H9 (cell line): ENCODE measurements at regions not wholly inside any gene's neighbourhood (a gene's known extent, or its start where the extent isn't known, plus 50 kb on each side); places are given as distances from the start of the nearest gene placed in this dataset.
A peak's percentile ranks its signal among the peaks of the same experiment; 100 is the strongest.

Source experiments
- DNase-seq: peaks from one replicate; pipeline ENCODE4 v3.0.0-alpha.2; 2017
- H2AFZ ChIP-seq: one replicate; pipeline ENCODE4 v1.6.1; 2013; ENCODE audit warnings: mild to moderate bottlenecking, low read length, control low read depth, moderate library complexity
- H2AK5ac ChIP-seq: 2 replicates; pipeline ENCODE4 v1.6.1; 2013; ENCODE audit warnings: low read length, control low read depth, mixed read lengths; ENCODE audit not compliant: insufficient read length
- H2BK120ac ChIP-seq: one replicate; pipeline ENCODE4 v1.6.1; 2013; ENCODE audit warnings: low read depth, mild to moderate bottlenecking, low read length, control low read depth, inconsistent platforms; ENCODE audit not compliant: poor library complexity, severe bottlenecking
- H2BK12ac ChIP-seq: 2 replicates; pipeline ENCODE4 v1.6.1; 2013; ENCODE audit warnings: low read length, control low read depth, mixed read lengths, low read depth; ENCODE audit not compliant: insufficient read length
- H2BK15ac ChIP-seq: 2 replicates; pipeline ENCODE4 v1.6.1; 2013; ENCODE audit warnings: low read depth, low read length, control low read depth
- H2BK20ac ChIP-seq: one replicate; pipeline ENCODE4 v1.6.1; 2013; ENCODE audit warnings: low read depth, mild to moderate bottlenecking, low read length, control low read depth, inconsistent platforms; ENCODE audit not compliant: poor library complexity, severe bottlenecking
- H2BK5ac ChIP-seq: 2 replicates; pipeline ENCODE4 v1.6.1; 2013; ENCODE audit warnings: low read length, control low read depth, mixed read lengths; ENCODE audit not compliant: insufficient read length
- H3K14ac ChIP-seq: 2 replicates; pipeline ENCODE4 v1.6.1; 2013; ENCODE audit warnings: low read length, control low read depth; ENCODE audit not compliant: insufficient read depth
- H3K18ac ChIP-seq: 2 replicates; pipeline ENCODE4 v1.6.1; 2013; ENCODE audit warnings: low read depth, mild to moderate bottlenecking, mixed read lengths, low read length, control low read depth; ENCODE audit not compliant: insufficient read length
- H3K23ac ChIP-seq: 2 replicates; pipeline ENCODE4 v1.6.1; 2013; ENCODE audit warnings: low read length, control low read depth, mixed read lengths, low read depth; ENCODE audit not compliant: insufficient read length
- H3K23me2 ChIP-seq: 2 replicates; pipeline ENCODE4 v1.6.1; 2013; ENCODE audit warnings: low read depth, mild to moderate bottlenecking, mixed read lengths, low read length, control low read depth; ENCODE audit not compliant: insufficient read length, poor library complexity, severe bottlenecking
- H3K27ac ChIP-seq: 2 replicates; pipeline ENCODE4 v1.5.1; 2013; ENCODE audit warnings: low read length, control low read depth, mixed read lengths, low read depth; ENCODE audit not compliant: insufficient read length
- H3K27me3 ChIP-seq: 2 replicates; pipeline ENCODE4 v1.6.1; 2013; ENCODE audit warnings: low read length, control low read depth, inconsistent platforms; ENCODE audit not compliant: insufficient read depth
- H3K4ac ChIP-seq: 2 replicates; pipeline ENCODE4 v1.6.1; 2013; ENCODE audit warnings: low read depth, mild to moderate bottlenecking, control low read depth, inconsistent platforms, low read length, moderate library complexity
- H3K4me1 ChIP-seq: 2 replicates; pipeline ENCODE4 v1.6.1; 2013; ENCODE audit warnings: low read length, control low read depth, inconsistent platforms; ENCODE audit not compliant: insufficient read depth
- H3K4me2 ChIP-seq: 2 replicates; pipeline ENCODE4 v1.6.1; 2013; ENCODE audit warnings: low read length, control low read depth, mixed read lengths; ENCODE audit not compliant: insufficient read length, insufficient read depth
- H3K56ac ChIP-seq: 2 replicates; pipeline ENCODE4 v1.6.1; 2013; ENCODE audit warnings: low read depth, mild to moderate bottlenecking, mixed read lengths, low read length, control low read depth; ENCODE audit not compliant: insufficient read length
- H3K79me1 ChIP-seq: 2 replicates; pipeline ENCODE4 v1.6.1; 2013; ENCODE audit warnings: low read depth, mild to moderate bottlenecking, moderate library complexity, low read length, control low read depth, inconsistent platforms; ENCODE audit not compliant: insufficient read depth, poor library complexity, severe bottlenecking
- H3K79me2 ChIP-seq: 2 replicates; pipeline ENCODE4 v1.6.1; 2013; ENCODE audit warnings: low read length, control low read depth, inconsistent platforms; ENCODE audit not compliant: insufficient read depth
- H3K9ac ChIP-seq: 2 replicates; pipeline ENCODE4 v1.6.1; 2013; ENCODE audit warnings: low read length, control low read depth, mixed read lengths; ENCODE audit not compliant: insufficient read length; ENCODE audit errors: extremely low read depth
- H3K9me3 ChIP-seq: one replicate; pipeline ENCODE4 v1.6.1; 2013; ENCODE audit warnings: low read depth, low read length, inconsistent platforms; ENCODE audit not compliant: control insufficient read depth
- H3T11ph ChIP-seq: one replicate; pipeline ENCODE4 v1.6.1; 2013; ENCODE audit warnings: mild to moderate bottlenecking, low read length, control low read depth, inconsistent platforms
- H4K20me1 ChIP-seq: one replicate; pipeline ENCODE4 v1.6.1; 2013; ENCODE audit not compliant: control insufficient read depth, insufficient read length, insufficient read depth
- H4K5ac ChIP-seq: 2 replicates; pipeline ENCODE4 v1.6.1; 2013; ENCODE audit warnings: low read depth, mild to moderate bottlenecking, mixed read lengths, low read length, control low read depth; ENCODE audit not compliant: insufficient read length
- H4K8ac ChIP-seq: replicated peaks from 2 replicates; pipeline ENCODE4 v1.6.1; 2013; ENCODE audit warnings: low read length, control low read depth, mixed read lengths, low read depth; ENCODE audit not compliant: insufficient read length
- H4K91ac ChIP-seq: 2 replicates; pipeline ENCODE4 v1.6.1; 2013; ENCODE audit warnings: low read depth, mild to moderate bottlenecking, moderate library complexity, mixed read lengths, low read length, control low read depth; ENCODE audit not compliant: insufficient read length
- H3K27ac Mint-ChIP-seq, 3 experiments: 2 replicates in 2 of 3; 3 replicates in 1 of 3; pipeline ENCODE4 v1.8.0; 2020 to 2021; ENCODE audit warnings: mixed read lengths in 3 of 3, mild to moderate bottlenecking in 1 of 3, moderate library complexity in 1 of 3
- H3K27me3 Mint-ChIP-seq: 2 replicates; pipeline ENCODE4 v1.8.0; 2021; ENCODE audit warnings: low read depth, mild to moderate bottlenecking, moderate library complexity, mixed read lengths
- H3K36me3 Mint-ChIP-seq, 3 experiments: 2 replicates in 2 of 3; 3 replicates in 1 of 3; pipeline ENCODE4 v1.8.0; 2020 to 2021; ENCODE audit warnings: low read depth in 3 of 3, mixed read lengths in 3 of 3; ENCODE audit not compliant: insufficient read depth in 1 of 3
- H3K4me1 Mint-ChIP-seq, 2 experiments: 2 replicates each; pipeline ENCODE4 v1.8.0; 2020; ENCODE audit warnings: mixed read lengths in 2 of 2
- H3K4me3 Mint-ChIP-seq, 2 experiments: 2 replicates in 1 of 2; 3 replicates in 1 of 2; pipeline ENCODE4 v1.8.0; 2020 to 2021; ENCODE audit warnings: mild to moderate bottlenecking in 2 of 2, mixed read lengths in 2 of 2, moderate library complexity in 1 of 2
- H3K9me3 Mint-ChIP-seq, 2 experiments: 2 replicates in 1 of 2; 3 replicates in 1 of 2; pipeline ENCODE4 v1.8.0; 2020; ENCODE audit warnings: mild to moderate bottlenecking in 2 of 2, mixed read lengths in 2 of 2, moderate library complexity in 1 of 2
- CTCF ChIP-seq: fragments of 200-600 bp; sonication (generic); conservative IDR thresholded peaks from 3 replicates; pipeline ENCODE4 v1.8.0; 2021; ENCODE audit warnings: antibody characterized with exemption, mild to moderate bottlenecking
- WGBS: extraction: QIAGEN DNeasy Blood & Tissue Kit; methylation state at CpG from one replicate; pipeline ENCODE4 v1.1.7; 2013; ENCODE audit warnings: missing lambda C conversion rate, low lambda C conversion rate, mixed read lengths; ENCODE audit not compliant: insufficient read length; ENCODE audit errors: extremely low coverage; 5-methylcytosine and 5-hydroxymethylcytosine counted together

GRCh38 chr20:36094497-36094896 lies 60.0 kb upstream of the EPB41L1 start:
- Histone ChIP-seq H3K14ac (no peak overlapping the region), H3K9me3 (no peaks in the 10 kb centered on the region), H2AK5ac (no peak overlapping the region), H3K27me3 (peaks cover 54% of the 10 kb centered on the region), H3K18ac (no peak overlapping the region), H3K27ac (no peak overlapping the region), H2BK20ac (no peak overlapping the region), H3K4ac (no peak overlapping the region), H2AFZ (no peak overlapping the region), H3K79me1 (no peaks in the 10 kb centered on the region), H4K5ac (no peak overlapping the region), H3K23me2 (peaks cover 11% of the 10 kb centered on the region), H3K23ac (no peak overlapping the region), H3T11ph (no peak overlapping the region), H3K4me2 (peak overlapping the region; percentile 12), H4K91ac (no peak overlapping the region), H3K9ac (no peak overlapping the region), H3K56ac (no peak overlapping the region), H4K8ac (no peak overlapping the region), H3K79me2 (no peaks in the 10 kb centered on the region), H3K4me1 (peaks cover 6% of the 10 kb centered on the region; the same call in 1 of the 2 replicates), H2BK15ac (no peak overlapping the region), H2BK5ac (no peak overlapping the region), H2BK120ac (no peak overlapping the region), H4K20me1 (peaks cover 3% of the 10 kb centered on the region), H2BK12ac (no peak overlapping the region)
- no peak for TF ChIP-seq CTCF
- Mint-ChIP-seq H3K4me1 (peaks cover 43 to 54% of the 10 kb centered on the region in 2 experiments), H3K27ac (peak overlapping the region in 1 of 3 experiments; percentile 67; a peak in 1 of 7 replicates), H3K9me3 (peaks cover 0 to 2% of the 10 kb centered on the region in 2 experiments; a peak in 2 of 5 replicates), H3K4me3 (peak overlapping the region; percentile 42 to 61; a peak in 3 of 5 replicates), H3K27me3 (peaks cover 92% of the 10 kb centered on the region), H3K36me3 (peaks cover 0 to 4% (median 0%) of the 10 kb centered on the region in 3 experiments; a peak in 1 of 7 replicates)
- DNase-seq = peak; percentile 42
- no CpG with 5 or more reads among the region's 6 CpGs for WGBS
